GM19463 (cell line): ENCODE measurements at regions not wholly inside any gene's neighbourhood (a gene's known extent, or its start where the extent isn't known, plus 50 kb on each side); places are given as distances from the start of the nearest gene placed in this dataset.
"Not testable (repeated sequence)": the region's sequence is repeated elsewhere in the genome, so short reads cannot be mapped to it uniquely, and the experiment has no call there.

Source experiments
- ATAC-seq: cut with Tn5 transposase; IDR thresholded peaks from one replicate; pipeline ENCODE4 v1.9.1; 2021; ENCODE audit warnings: mild to moderate bottlenecking, moderate library complexity; ENCODE audit not compliant: unreplicated experiment

DNA sequence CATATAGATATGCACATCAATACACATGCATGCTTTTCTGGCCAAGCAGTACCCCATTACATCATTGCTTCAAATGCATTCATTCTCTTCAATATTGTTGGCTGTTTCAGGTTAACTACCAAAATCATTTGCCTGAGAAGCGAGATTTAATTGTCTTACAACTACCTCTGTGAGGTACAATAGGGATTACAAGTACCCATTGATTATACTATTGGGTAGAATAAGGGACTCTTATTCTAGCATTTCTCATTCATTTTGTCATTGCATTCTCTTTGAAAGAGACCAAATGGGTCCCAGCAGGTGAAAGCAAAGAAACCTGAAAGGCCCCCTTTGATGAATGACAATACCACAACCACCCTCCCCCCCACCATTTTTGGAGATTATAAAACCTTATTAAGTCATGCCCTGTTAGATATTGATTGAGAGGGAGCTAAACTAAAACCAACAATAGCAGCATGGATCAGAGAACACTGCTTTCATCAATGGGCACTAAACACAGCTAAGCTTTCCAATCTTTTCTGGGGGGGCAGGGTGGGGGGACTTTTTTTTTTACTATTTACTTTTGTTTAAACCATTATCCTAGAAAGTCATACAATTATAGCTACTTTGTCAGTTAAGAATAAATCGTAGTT lies 375.0 kb upstream of the CCNH start:
- no peak for ATAC-seq

DNA sequence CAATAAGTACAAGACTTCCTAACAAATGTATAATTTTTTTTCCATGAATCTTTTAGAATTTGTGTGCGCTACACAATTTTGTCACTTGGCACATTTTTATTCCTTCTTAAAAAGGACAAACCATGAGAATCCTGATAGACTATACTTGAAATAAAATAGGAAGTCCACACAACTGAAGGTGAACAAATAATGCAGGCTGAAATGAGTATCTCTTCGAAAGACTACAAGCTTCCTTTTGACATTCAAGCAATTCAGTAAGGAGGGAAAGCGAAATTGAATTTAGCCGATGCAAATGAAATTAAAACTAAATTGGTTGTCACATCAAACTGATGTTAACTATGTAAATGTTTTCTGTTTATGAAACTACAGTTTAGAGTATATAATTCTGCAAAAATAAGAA lies 374.4 kb upstream of the CCNH start:
- ATAC-seq: no peak

DNA sequence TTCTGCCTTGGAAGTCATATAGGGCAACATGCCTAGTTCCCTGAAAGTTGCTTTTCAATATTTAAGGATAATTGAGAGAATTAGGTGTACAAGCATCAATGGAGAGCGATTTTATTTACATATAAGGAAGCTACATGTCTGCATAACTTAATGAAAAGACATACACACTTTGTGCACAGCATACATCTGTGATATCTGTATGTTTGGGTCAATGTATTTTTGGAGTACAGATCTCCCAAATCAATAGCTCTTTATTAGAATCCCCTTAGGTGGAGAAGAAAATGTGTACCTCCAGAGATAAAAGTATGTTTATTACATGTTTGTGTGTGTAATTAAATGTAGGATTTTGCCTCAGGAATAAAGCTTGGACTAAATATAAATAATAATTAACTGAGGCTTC lies 373.7 kb upstream of the CCNH start:
- ATAC-seq: no peak

DNA sequence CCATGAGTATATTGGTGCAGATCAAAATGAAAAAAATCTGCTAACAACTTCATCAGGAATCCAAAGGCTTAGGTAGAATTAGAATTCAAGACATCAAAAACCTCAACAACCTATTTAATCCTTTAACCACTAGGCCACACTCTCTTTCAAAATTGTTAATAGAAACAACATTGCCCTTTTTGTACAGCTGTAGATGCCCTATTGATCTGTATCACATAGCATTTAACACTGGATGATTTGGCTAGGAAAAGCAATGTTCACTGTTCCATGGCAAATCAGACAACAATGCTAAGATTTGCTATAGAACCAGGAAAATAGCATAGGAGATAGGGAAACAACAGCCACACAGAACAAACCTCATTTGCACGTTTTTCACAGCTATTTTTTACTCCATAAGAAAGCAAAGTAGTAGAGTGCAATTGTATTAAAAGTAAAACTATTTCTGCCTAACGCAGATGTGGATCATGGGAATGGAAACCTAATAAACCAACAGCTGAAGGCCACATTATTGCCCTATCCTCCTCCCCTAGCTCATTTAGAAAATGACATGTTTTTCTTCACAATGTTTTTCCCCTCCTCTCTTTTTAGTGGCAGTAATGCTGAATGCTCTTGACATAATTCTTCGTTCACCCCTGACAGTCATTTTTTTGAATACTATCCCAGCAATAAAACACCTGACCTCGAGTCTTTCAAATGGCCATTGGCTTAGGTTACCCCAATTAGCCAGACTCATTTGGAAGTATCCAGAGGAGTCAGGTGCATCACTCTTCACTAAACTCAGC lies 373.0 kb upstream of the CCNH start:
- no peak for ATAC-seq

DNA sequence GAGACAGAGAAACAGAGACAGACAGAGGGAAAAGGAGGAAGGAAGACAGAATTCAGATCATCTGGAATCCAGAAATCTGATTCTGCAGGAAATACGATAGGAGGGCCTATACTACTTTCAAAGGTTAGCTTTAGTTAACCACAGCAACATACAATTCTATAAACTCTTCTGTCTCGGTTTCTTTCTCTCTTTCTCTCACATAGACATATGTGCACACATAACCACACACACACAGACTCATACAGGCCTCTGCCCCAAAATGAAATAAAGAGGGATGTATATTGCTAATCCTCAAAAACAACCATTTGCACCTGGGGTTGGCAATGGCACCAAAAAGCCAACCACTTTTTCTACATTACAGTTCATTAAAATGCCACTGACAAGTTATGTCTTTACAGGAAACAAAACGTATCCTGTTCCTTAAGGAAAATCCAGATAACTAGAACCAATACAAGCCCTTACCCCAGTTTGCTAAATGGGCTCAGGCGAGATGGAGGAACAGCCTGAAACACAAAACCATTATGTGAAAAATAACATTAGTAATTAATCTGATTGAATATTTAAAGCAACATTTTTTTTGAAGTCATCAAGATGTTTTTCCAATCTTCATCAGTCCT lies 372.3 kb upstream of the CCNH start:
- ATAC-seq: no peak

DNA sequence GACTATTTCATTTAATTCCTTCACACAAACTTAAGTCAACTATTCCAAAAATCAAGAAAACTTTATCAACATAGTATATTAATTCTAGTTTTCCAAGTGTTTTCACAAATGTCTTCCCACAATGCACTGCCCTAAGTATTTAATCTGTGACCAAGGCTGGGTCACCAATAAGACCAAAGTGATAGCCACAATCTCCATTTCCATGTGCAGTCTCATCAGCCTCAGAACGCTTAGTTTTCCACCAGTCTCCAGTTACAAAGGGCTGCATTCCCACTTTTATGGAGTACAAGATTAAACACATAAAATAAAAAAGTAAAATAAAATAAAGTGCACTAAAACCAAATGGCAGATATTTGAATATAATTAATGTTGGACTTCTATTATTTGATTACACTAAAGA lies 371.6 kb upstream of the CCNH start:
- no peak for ATAC-seq

DNA sequence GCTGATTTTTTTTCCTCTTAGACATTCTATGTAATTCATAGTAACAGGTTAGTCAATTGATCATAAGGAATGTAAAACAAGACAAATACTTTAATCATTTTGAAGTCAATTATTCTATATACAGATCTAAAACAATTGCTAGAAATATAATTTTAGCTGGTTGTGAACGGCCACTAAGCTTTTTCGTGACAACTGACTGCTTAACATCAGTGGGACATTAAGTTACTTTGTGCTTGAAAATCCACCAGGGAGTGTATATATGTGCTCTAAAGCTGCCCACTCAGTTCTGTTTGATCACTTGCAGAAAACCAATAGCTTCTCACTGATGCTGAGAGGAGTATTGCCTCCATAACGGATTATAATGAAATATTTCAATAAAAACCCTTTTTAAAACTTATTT lies 370.2 kb upstream of the CCNH start:
- ATAC-seq: no peak

DNA sequence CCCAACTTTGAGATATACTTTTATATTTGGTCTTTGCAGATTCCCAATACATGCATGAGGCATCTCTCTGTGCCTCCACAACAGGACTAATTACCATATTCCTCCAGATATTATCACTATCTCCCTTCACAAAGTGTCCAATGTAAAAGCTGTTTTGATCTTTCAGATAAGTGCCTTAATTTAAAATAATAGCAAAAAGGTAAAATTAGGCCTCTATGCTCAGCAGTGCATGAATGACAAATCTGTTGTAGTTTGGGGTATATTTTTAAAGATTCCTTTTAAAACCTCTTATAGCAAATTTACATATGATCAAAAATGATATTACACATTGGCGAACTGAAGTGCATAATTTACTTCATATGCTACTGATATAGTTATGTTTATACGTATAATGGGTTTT lies 369.2 kb upstream of the CCNH start:
- no peak for ATAC-seq

DNA sequence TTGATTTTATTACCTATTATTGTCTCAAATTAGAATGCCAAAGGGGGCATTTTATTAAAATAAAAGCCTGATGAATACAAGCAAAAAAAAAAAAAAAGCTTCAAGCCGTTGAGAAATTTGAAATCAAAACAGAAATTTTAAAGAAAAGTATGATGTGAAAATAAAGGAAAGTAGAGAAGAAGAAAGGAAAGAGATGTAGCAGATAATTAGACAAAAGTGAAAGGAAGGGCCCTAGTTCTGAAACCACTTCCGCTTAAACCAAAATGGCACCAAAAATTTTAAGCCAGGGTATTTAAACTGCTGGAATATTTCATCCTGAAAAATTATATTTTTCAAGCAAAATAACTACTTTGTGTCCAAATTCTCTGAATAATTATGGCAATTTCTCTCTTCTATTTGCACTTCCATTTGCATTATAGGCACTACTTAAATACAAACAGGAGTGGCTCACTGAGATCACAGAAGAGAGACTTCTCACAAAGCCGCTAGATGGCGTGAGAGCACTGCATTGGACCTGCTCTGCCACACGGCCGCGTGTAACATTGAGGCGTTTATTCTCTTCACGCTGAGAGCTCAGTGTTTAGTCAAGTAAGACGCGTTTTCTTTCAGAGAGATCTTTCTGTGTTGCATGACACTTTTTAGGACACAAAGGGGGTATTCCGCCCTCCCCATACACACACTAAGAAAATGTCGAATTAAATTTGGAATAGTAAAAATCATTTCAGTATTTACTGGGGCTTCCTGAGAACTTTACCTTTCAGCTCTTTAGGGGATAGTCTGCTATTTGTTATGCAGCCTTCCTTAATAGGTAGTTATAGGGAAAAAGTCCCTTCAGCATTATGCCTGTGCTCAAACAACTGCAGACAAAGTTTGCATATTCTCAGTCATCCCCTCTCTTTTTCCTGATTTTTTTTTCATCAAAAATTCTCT lies 368.4 kb upstream of the CCNH start:
- peak; percentile 100 for ATAC-seq

DNA sequence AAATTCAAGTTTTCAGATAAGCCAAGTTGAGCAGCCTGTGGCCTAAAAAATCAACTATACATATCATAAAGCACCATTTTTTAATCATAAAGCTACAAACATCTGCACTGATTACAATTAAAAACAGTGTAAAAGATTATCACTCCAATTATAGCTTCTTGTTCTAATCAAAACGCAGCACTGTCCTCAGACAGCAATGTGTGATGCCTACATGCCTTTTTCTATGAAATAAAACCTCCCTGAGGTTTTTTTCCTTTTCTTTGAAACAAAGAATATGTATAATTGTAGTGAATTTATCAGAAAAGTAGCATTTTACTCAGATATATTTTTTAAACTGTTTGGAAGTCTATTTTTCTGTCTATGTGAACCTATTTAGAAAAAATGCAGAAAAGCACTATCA lies 366.1 kb upstream of the CCNH start:
- no peak for ATAC-seq

DNA sequence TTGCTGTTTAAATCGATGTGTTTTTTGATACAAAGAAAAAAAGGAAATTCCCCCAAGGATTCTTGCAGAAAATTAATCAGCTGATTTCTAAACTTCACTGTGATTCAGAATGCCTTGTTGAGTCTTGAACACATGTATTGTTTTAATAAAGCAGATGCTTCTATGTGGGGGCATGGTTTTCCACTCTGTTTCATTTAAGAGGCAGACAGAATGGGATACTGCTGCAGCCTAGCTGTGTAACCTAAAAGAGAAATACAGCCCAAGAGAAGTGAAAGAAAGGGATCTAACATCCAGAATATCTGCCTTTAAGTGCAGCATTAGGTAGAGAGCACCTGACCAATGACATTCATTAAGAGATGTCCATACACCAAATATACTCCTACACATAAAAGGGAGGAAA lies 365.1 kb upstream of the CCNH start:
- no peak for ATAC-seq

DNA sequence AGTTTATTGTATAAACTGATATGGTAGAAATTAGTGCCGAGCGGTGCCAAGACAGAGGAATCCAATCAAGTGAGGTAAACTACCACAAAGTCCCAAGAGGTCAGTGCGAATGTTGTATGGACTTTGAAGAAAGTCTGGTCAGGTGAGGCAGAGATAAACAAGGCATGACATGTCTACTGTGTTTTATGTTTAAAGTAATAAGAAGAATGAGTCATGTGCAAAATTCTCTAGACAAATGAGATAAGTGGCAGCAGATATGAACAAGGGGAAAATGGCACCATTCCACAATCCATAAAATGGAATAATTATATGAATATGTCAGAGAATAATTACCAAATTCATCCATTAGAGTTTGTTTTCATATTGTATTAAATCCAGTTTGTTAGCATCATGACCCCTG lies 364.1 kb upstream of the CCNH start:
- ATAC-seq: no peak

DNA sequence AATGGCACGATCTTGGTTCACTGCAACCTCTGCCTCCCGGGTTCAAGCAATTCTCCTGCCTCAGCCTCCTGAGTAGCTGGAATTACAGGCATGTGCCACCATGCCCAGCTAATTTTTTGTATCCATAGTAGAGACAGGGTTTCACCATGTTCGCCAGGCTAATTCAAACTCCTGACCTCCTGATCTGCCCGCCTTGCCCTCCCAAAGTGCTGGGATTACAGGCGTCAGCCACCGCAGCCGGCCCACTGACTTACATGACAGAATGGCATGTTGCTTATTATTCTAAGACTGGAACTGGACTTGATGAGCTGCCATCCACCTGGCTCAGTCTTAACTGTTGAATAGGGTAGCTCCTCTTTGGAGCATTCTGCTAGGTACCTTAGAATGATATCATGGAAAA lies 363.6 kb upstream of the CCNH start:
- not testable (repeated sequence) for ATAC-seq

DNA sequence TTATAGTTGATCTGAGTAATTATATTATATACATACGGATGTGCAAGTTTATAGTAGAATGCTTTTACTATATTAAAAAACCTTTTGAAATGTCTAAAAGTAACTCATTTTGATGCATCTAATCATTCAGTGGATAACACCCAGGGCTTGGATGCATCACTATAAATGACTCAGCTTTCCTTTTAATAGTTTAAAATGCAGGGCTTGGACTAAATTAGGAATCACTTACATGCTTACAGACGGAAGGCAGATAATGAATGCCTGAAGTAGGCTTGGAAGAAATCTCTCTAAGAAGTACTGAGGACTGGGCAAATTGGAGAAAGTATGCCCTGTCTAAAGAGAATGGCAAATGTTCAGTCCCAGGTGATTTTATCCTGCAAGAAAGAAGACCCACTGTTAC lies 362.5 kb upstream of the CCNH start:
- ATAC-seq: no peak

DNA sequence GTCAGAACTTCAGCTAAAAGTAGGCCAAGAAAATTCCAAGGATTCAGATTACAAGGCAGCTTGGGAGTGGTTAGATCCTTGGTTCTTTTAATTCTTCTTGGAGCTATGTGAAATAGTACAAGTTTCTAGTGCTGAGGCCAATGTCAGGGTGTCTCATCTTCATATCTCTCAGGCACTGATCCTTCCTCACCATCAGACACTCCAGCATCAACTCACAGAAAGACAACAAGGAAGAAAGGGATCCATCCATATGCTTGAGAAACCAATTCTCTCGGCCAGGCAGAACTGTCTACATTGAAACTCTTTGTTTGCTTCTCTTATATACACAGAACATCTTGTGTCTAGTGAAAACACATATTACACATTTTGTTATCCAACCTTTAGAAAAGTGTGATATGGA lies 362.1 kb upstream of the CCNH start:
- ATAC-seq: no peak

DNA sequence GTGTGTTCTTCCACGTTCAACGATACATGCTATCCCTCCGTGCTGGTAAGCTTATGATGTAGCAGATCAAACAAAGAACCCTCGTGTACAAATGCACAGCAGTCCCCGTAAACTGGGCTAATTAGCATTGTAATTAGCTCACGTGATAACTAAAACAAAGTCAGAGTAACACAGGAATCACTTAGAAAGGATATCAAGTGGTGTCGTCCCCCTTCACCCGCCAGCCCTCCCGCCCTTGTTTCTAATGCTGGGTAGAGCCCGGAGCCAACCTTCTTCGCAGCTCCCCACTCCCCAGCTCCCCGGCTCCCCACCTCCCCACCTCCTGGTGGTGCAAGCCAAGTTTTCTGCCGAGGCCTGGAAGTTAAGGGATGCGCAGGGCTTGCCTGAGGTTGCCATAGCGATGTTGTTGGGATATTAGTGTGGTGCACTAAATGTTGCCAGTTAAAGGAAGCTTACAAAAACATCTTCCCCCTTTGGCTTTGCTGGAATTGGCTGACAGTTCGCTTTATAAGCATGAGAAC lies 357.9 kb upstream of the CCNH start:
- no peak for ATAC-seq

DNA sequence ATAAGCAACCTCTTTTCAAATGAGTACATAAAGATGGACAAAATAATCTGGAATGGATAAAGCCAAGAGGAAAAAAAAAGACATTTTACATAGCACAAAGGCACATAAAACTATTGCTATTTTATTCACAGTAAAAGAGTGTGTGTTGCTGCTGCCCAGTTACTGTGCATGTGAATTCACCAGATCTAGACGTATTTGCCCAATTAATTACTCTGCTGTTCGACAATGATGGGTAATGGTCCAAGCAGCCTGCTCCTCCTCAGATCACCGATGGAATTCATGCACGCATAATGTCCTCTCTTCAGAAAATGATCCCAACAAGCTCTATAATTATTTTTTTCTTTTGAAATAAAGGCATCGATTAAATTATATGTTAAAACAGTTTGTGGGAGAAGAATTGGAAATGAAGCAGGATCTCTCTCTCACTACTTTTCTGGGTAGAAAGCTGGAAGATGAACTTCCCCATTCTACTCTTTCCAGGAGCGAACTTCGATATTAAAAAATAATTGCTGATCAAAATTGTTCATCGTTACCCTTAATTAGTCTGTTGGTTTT lies 357.4 kb upstream of the CCNH start:
- no peak for ATAC-seq

DNA sequence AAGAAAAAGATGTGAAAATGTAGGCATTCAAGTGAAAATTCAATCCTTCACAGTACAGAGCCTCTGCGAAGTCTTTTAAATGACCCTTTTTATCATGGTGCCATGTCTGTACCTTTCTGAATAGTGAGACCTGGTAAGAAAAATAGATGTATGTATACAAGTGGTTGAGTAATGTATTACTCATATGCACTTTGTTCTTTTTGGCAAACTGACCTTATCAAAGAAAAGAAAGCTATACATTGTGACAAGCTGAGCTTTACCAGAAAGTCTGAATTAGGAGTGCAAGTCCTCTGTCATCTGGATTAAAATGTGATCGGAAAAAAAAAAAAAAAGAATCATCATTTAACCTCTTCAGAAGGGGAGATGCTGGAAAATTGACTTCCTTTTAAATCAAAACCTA lies 356.4 kb upstream of the CCNH start:
- no peak for ATAC-seq

DNA sequence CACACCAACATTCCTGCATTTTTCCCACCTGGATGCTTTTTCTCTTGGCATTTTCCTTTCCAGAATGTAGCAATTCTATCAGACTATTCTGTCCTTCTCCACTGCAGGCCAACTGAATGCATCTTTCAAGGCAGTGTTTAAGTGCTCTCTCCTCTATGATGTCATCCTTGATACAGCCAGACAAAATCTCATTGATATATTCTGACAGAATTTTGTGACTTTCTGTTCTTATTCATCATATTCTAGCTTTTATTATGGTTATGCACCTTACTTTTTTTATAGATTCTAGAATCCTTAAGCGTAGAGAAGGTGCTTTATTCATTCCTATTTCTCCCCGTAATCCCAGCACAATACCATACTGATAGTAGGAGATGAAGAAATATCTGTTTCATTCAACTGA lies 355.5 kb upstream of the CCNH start:
- no peak for ATAC-seq

DNA sequence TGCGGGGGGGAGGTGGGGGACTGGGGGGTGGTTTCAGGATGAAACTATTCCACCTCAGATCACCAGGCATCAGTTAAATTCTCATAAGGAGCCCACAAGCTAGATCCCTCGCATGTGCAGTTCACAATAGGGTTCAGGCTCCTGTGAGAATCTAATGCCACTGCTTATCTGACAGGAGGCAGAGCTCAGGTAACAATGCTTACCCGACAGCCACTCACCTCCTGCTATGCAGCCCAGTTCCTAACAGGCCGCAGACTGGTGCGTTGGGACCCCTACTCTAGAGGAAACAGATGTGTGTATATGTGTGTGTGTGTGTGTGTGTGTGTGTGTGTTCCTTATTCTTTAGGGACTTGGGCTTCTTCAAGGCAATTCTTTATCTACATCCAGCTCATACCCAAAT lies 352.3 kb upstream of the CCNH start:
- ATAC-seq: no peak

DNA sequence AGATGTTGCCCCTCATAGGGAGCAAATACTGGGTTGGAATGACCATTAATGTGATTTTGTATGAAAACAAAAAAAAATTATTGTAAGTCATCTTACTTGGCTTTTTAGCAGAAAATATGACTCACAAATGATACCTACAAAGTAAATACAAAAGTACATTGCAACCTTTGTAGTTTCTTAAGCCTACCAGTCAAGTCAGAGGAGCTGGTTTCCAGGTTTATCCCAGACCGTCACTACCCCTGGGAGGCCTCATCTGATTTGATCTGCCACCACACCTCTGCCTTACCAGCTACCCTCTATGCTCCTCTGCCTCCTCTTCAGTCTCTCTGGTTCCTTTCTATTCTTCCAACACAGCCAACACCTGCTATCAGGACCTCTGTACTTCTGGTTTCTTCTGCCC lies 349.9 kb upstream of the CCNH start:
- no peak for ATAC-seq
